GM18870 (cell line): ENCODE measurements at regions not wholly inside any gene's neighbourhood (a gene's known extent, or its start where the extent isn't known, plus 50 kb on each side); places are given as distances from the start of the nearest gene placed in this dataset.
A peak's percentile ranks its signal among the peaks of the same experiment; 100 is the strongest.
"Not testable (repeated sequence)": the region's sequence is repeated elsewhere in the genome, so short reads cannot be mapped to it uniquely, and the experiment has no call there.

Source experiments
- ATAC-seq: cut with Tn5 transposase; IDR thresholded peaks from one replicate; pipeline ENCODE4 v1.9.1; 2021; ENCODE audit warnings: moderate library complexity; ENCODE audit not compliant: unreplicated experiment

DNA sequence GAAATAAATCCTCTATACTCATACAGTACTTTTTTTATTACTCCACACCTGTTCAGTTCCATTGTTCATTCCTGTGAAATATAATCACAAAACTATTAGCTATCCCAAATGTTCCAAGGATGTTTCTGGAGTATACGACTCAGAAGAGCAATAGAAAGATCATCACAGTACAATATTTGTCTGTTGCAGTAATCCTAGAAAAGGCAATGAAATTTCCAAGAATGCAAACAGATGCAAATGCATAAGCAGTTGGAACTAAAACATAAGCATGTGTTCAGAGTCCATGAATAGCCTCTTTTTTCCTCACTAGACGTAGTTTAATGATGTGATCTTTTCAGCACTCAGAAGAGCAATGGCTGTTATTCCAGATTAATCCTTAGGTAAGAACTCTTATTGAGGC, 55.2 kb downstream of the RTL3 start:
- no peak for ATAC-seq

DNA sequence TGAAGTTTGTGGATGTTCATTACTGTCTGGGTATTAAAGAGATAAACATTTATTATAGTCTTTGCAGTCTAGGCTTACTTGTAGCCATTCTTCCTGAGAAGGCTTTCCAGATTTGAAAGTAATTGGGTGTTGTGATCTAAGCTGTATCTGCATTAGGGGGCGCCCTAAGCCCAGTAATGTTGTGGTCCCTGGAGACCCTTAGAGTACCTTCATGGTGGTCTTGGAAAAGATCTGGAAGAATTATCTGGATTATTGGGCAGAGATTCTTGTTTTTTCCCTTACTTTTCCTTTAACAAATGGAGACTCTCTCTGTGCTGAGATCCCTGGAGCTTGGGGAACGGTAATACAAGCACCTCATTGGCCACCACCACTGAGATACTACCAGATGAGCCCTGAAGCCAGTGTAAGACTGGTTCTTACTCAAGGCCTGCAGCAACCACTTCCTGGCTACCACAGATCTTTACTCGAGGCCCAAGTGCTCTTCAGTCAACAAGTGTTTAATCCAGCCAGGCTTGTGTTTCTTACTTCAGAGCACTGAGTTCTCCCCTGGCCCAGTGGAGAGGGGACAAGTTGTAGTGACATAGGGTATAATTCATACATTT, 63.1 kb downstream of the RTL3 start:
- ATAC-seq, result no peak

DNA sequence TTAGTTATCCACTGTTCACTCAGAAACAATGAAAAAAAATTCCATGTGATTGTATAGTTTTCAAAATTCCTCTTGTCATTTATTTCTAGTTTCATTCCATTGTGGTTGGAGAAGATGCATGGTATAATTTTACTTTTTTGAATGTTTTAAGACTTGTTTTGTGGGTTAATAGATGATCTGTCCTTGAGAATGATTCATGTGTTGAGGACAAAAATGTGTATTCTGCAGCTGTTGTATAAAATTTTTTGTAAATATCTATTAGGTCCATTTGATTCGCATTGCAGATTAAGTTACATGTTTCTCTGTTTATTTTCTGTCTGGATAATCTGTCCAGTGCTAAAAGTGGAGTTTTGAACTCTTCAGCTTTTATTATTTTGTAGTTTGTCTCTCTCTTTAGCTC, 65.4 kb downstream of the RTL3 start:
- no peak for ATAC-seq

DNA sequence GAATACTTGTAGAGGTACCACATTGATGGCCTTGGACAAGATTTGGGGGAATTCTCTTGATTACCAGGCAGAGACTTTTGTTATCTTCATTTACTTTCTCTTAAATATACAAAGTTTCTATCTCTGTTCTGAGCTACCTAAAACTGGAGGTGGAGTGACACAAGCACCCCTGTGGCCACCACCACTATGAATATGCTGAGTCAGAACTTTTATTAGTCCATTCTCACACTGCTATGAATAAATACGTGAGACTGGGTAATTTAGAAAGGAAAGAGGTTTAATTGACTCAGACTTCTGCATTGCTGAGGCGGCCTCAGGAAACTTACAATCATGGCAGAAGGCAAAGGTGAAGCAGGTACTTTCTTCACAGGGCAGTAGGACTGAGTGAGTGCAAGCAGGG, 67.1 kb downstream of the RTL3 start:
- ATAC-seq, result no peak

DNA sequence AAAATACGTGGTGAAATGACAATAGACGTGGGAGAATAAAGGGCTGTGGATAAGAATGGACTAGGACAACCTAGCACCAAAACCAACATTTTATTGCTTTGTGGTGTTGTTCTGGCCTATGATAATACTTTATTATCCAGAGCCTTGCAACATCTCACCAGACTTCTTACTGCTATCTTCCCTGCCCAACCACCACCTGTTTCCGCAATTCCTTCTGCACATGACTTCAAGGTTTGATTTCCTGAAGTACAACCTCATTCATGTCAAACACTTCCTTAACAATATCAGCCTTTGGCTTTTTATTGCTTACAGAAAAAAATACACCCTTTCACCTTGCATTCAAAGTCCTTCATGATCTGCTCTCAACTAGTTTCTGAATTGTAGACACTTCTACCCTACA, 84.8 kb downstream of the RTL3 start:
- ATAC-seq, result no peak

DNA sequence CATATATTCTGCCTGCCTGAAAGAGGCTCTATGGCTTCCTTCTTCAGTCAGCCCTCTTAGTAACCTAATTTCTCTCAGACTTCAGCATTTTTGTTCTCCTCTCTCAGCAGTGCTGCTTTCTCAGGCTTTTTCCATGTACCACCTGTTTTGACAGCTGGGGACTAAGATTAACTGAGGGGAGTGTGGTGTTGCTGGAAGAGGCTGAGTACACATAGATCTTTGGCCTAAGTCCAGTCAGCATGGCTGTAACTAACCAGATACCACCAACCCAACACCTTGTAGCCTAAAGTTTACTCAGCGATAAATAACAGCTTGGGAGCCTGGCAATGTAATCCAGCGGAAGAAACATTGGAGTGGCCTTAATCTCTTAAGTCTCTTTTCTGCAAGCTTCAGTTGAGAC, 85.5 kb downstream of the RTL3 start:
- no peak for ATAC-seq

DNA sequence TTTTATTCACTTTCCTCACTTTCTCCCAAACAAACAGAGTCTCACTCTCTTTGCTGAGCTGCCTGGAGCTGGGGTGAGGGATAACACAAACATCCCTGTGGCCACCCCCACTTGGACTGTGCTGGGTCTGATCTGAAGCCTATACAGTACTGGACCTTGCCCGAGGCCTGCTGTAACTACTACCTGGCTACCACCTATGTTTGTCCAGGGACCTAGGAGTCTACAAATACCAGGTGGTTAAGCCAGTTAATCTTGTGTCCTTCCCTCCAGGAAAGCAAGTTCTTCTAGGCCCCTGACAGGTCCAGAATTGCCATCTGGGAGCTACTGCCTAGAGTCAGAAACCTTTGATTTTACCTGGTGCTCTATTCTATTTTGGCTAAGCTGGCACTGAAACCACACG, 87.3 kb downstream of the RTL3 start:
- no peak for ATAC-seq

DNA sequence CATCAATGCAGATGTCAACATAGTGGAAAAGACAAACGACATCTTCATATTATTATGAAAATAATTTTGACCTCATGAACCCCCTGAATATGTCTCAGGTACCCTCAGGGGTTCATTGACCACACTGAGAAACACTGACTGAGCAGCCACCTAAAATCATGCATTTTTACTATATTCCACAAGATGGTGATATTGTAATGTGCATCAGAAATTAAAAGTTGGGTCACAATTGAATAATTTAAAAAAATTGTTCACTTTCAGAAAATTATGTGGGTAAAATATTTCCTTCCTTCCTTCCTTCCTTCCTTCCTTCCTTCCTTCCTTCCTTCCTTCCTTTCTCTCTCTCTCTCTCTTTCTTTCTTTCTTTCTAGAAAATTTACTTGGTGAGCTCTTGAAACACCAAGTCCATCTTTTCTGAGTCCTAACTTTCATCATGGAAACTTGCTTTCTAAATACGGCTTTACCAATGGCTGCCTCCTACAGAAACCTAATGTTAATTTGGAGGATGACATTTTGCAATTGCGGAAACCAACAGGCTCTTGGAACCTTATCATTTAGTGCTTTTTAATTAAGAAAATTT, 103.6 kb downstream of the RTL3 start:
- ATAC-seq, result no peak

DNA sequence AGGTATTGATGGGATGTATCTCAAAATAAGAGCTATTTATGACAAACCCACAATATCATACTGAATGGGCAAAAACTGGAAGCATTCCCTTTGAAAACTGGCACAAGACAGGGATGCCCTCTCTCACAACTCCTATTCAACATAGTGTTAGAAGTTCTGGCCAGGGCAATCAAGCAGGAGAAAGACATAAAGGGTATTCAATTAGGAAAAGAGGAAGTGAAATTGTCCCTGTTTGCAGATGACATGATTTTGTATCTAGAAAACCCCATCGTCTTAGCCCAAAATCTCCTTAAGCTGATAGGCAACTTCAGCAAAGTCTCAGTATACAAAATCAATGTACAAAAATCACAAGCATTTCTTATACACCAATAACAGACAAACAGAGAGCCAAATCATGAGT, 106.5 kb downstream of the RTL3 start:
- ATAC-seq, result not testable (repeated sequence)

DNA sequence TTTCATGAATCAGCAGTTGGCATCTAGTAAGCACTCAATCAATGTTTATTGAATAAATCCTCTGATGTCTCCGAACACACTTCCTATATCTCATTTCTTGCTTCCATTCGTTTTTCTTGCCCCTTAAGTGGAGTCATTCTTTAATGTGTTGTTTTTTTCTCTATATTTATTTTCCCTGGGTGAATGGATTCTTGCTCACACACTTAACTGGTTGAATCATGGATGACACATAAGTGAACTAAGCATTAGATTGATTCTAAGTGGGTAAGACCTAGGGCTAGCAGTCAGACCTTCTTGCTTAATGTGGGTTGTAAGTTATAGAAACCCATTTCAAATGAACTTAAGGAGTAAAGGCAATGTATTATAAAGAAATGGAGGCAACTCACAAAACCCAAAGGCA, 111.1 kb downstream of the RTL3 start:
- ATAC-seq, result no peak

DNA sequence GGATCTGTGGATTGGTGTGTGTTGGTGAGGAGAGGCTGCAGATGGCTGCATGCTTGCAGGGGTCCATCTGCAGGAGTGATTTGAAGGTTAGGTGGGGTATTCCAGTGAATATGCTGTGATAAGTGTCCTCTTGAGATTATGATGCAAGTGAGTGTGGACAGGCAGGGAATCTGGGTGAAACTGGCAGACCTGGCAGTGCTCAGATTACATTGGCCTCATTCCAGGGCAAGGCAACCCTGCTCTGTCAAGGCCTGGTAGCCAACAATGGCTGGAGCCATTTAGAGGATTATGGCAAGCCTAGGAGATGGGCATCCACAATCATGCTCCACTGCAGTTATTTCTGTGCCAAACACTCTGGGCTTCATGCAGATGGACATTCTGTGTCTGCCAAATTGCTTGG, 113.9 kb downstream of the RTL3 start:
- ATAC-seq, result no peak

DNA sequence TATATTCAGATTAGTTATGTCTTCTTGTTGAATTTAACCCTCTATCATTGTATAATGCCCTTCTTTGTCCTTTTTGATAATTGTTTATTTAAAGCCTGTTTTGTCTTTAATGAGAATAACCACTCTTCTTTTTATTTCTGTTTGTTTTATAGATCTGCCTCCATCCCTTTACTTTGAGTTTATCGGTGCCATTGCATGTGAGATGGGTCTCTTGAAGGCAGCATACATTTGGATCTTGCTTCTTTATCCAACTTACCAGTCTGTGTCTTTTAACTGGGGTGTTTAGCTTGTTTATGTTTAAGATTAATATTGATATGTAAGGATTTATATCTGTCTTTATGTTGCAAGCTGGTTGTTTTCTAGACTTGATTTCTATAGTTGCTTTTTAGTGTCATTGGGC, 115.8 kb downstream of the RTL3 start:
- no peak for ATAC-seq

DNA sequence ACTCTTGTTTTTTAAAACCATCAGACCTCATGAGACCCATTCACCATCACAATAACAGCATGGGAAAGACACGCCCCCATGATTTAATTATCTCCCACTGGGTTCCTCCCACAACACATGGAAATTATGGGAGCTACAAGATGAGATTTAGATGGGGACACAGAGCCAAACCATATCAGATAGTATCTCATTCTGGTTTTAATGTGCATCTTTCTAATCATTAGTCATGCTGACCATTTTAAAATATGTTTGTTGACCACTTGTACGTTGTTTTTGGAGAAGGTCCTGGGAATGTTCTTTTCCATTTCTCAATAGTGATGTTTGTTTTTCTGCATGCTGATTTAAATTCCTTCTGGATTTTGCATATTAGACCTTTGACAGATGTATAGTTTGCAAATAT, 119.0 kb downstream of the RTL3 start:
- ATAC-seq, result no peak

DNA sequence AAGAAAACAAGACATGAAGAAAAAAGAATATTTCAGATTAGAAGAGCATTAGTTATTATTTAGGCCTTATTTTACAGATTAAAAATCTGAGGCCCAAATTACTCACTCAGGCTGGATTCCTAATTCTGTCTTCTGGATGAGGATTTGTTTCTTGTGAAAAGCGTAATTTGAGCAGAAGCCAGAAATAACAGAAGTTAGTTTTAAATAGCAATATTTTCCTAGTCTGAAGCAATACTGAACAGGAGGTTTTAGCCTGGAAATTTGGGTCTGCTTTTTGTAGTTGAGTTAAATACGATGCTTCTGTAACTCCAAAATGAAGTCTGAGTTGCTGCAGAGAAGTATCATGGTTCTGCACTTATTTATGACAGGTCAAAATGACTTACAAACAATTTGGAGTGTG, 124.9 kb downstream of the RTL3 start:
- ATAC-seq, result no peak

DNA sequence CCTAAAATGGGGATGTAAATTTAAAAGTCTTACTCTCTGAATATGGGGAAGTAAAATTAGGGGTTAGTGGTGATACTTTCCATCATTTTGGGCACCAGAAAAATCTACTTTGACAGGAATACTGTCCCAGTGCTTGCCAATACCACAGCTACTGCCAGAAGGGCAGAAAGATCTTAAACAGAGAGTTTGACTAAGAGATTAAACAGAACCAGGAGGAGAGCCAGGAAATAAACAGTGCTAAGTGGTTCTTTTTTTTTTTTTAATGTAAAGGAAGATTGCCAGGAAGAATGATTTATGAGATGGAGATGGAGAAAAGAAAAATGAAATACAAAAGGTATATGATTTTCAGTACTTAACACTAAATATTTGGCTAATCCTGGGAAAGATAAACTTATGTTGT, 126.8 kb downstream of the RTL3 start:
- no peak for ATAC-seq

DNA sequence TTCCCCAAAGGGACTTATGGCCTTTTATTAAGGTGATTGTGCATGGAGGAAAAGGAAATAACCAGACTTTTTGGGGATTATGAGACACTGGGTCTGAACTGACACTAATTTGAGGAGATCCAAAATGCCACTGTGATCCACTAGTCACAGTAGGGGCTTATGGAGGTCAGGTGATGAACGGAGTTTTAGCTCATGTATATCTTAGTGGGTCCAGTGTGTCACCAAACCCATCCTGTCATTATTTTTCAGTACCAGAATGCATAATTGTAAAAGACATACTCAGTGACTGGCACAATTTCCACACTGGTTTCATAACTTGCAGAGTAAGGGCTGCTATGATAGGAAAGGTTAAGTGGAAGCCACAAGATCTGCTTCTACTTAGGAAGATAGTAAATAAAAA, 131.3 kb downstream of the RTL3 start:
- ATAC-seq, result no peak

DNA sequence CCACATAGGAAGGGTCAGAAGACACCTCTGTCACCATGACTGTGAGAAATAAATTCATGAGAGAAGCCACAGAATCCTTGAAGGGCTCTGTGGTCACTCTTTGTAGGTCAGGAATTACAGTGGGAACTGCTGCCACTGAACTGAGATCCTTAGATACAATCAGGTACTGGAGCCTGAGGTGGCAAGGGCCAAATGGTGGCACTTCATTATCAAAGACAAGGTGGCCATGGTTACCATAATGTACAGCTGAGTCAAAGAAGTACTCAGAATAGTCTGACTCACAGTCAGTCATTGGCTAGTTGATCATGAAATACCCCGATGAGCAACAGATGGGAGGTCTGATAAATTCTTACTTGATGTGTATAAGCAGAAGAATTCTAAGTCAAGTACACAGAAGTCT, 131.9 kb downstream of the RTL3 start:
- ATAC-seq, result peak; percentile 48

DNA sequence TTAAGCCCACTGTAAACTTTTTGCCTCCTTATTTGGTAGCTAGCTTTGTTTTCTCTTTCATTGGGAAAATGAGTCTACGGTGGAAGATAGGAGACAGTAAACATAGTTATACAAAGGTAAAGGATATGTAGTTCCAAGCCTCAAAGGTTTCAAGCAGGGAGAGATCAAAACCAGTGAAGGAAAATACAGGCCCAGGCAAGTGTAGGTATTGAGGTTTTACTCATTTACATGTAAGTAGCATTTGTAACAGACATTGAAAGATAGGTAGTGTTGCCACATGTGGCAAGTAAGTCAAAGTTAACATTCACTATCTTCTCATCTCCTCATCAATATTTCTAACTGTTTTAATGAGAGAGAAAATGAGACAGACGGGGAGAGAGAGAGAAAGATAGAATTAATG, 136.5 kb downstream of the RTL3 start:
- no peak for ATAC-seq

DNA sequence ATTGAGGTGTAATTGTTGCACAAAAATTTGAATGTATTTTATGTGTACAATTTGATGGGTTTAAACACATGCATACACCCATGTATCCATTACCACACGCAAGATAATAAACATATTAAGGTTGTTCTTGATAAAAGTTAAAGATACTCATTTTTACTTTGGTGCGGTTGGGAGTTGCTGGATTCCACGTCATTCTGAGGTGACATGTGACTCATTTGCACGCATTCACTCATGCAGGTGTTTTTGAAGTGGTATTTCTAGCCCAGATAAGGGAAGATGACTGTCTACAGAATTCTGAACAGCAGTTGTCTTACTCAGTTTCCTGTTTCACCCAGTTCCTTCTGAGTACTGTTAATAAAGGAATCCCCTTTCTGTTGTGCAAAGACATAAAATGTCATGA, 142.0 kb downstream of the RTL3 start:
- ATAC-seq, result peak; percentile 96

DNA sequence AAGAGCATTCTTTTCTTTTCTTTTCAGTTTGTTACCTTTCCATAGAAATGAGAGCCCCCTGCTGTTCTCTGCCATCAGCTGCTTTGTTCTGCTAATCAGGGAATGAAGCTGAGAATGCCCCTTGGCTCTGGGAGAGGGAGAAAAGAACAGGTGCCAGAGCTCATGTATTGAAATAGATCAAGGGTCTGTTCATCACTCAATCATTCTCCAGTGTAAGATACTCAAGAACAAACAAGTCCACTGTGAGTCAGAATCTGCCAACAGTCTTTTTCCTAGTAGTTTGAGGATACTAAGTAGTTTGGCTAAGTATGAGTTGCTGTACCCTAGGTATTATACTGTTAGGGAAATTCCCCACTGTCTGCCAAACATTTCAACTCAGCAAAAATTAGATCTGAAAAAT, 144.3 kb downstream of the RTL3 start:
- ATAC-seq, result peak; percentile 39

DNA sequence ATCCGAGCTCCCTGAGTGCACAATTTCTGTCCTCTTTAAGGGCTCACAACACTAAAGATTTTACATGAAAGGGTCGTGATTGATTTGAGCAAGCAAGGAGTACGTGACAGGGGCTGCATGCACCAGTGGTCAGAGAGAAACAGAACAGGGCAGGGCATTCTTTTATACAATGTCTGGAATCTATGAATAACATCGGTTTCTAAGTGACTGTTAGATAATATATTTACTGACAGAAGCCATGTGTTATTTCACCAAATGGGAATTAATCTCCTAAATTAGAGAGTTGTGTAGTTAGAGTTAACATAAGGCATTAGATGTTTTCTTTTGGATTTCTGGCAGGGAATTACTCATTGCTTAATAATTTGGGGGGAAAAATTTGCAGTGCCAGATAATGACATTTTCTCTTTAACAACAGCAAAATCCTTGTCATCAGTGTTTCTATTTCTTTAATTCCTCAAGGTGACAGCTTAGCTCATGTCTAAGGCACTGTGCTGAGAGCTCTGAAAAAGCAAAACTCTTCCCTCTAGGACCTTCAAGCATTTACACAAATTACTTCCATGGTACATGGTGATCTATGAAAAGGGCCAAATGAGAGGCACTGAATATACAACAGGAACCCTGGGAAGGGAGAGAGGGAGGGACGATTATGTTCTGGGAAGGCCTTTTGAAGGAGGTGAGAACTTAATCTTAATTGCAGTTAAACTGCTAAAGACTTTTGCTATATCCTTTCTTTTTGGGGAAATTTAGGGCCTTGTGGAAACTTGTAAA, 145.0 kb downstream of the RTL3 start:
- no peak for ATAC-seq

DNA sequence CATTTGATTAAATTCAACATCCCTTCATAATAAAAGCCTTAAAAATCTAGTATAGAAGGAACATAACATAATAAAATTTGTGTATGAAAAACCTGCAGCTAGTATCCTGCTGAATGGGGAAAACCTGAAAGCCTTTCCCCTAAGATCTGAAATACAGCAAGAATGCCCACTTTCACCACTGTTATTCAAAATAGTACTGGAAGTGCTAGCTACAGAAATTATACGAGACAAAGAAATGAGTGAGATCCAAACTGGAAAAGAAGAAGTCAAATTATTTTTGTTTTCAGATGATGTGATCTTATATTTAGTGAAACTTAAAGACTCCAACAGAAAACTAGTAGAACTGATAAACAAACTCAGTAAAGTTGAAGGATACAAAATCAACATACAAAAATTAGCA, 152.9 kb downstream of the RTL3 start:
- ATAC-seq, result peak; percentile 50

DNA sequence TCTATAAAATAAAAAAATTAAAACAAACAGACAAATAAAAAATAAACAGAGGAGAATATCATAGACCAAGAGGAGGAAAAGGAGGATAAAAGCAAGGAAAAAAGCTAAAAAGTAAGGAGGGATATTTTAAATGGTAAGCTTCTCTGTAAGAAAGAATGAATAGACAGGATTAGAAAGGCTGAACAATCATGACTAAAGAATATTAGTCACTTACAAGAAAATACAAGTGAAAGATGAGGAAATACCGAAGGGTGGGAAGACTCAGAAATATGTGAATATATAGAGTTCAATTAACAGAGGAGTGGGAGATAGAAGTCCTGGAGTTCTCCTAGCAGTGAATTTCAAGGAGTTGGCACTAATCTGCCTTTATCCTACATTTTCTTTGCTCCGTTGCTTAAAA, 162.6 kb downstream of the RTL3 start:
- ATAC-seq, result no peak
